ENCODE measurements at regions not wholly inside any gene's neighbourhood (a gene's known extent, or its start where the extent isn't known, plus 50 kb on each side); places are given as distances from the start of the nearest gene placed in this dataset.

GRCh38 chr6:44679438-44680201 lies 292.1 kb downstream of the CDC5L start:
- DNase-seq (ENCODE audit: low read depth): no peak

GRCh38 chr6:44680202-44680720 lies 292.8 kb downstream of the CDC5L start:
- DNase-seq (ENCODE audit: low read depth): no peak

GRCh38 chr6:44681761-44682160 lies 294.3 kb downstream of the CDC5L start:
- no peak for DNase-seq (ENCODE audit: low read depth)

- no peak for DNase-seq (ENCODE audit: low read depth)
Measured at GRCh38 chr6:44682280-44682679, 294.8 kb downstream of the CDC5L start.

- no peak for DNase-seq (ENCODE audit: low read depth)
Measured at GRCh38 chr6:44682987-44683779, 295.7 kb downstream of the CDC5L start.

- DNase-seq (ENCODE audit: low read depth): no peak
Measured at GRCh38 chr6:44685213-44685612, 297.7 kb downstream of the CDC5L start.

GRCh38 chr6:44696099-44696498 lies 308.6 kb downstream of the CDC5L start:
- DNase-seq (ENCODE audit: low read depth): no peak

GRCh38 chr6:44696686-44697085 lies 309.2 kb downstream of the CDC5L start:
- no peak for DNase-seq (ENCODE audit: low read depth)

GRCh38 chr6:44697327-44697726 lies 309.8 kb downstream of the CDC5L start:
- DNase-seq (ENCODE audit: low read depth): no peak

GRCh38 chr6:44698602-44699001 lies 311.1 kb downstream of the CDC5L start:
- no peak for DNase-seq (ENCODE audit: low read depth)

- no peak for DNase-seq (ENCODE audit: low read depth)
Measured at GRCh38 chr6:44699082-44699481, 311.6 kb downstream of the CDC5L start.

GRCh38 chr6:44699851-44700250 lies 312.3 kb downstream of the CDC5L start:
- no peak for DNase-seq (ENCODE audit: low read depth)

GRCh38 chr6:44700422-44700821 lies 312.9 kb downstream of the CDC5L start:
- no peak for DNase-seq (ENCODE audit: low read depth)

- DNase-seq (ENCODE audit: low read depth): no peak
Measured at GRCh38 chr6:44701038-44701636, 313.6 kb downstream of the CDC5L start.

GRCh38 chr6:44701637-44702101 lies 314.2 kb downstream of the CDC5L start:
- no peak for DNase-seq (ENCODE audit: low read depth)

- DNase-seq (ENCODE audit: low read depth): no peak
Measured at GRCh38 chr6:44702292-44702691, 314.8 kb downstream of the CDC5L start.

- peak; percentile 17 for DNase-seq (ENCODE audit: low read depth)
Measured at GRCh38 chr6:44704240-44705150, 317.0 kb downstream of the CDC5L start.

- DNase-seq (ENCODE audit: low read depth): no peak
Measured at GRCh38 chr6:44705596-44705995, 318.1 kb downstream of the CDC5L start.

- DNase-seq (ENCODE audit: low read depth): no peak
Measured at GRCh38 chr6:44706011-44706410, 318.5 kb downstream of the CDC5L start.

GRCh38 chr6:44708208-44708607 lies 320.7 kb downstream of the CDC5L start:
- no peak for DNase-seq (ENCODE audit: low read depth)

- DNase-seq (ENCODE audit: low read depth): no peak
Measured at GRCh38 chr6:44712353-44713111, 325.0 kb downstream of the CDC5L start.
